Endothelial cell of umbilical vein (primary cell): ENCODE measurements at regions not wholly inside any gene's neighbourhood (a gene's known extent, or its start where the extent isn't known, plus 50 kb on each side); places are given as distances from the start of the nearest gene placed in this dataset.

Experiments
- BruUV-seq: library from RNA; stranded (reverse); fragments of 400-500 nt; replicated peaks from 2 replicates; lab custom pipeline; 2021; lab: Mats Ljungman, UMichigan
- CTCF ChIA-PET: fragments of 300-600, 350-600 bp; sonication (Branson Sonifier 250); formaldehyde crosslinking; loops from one replicate; lab custom pipeline; 2021; ENCODE audit warnings: antibody characterized with exemption, inconsistent platforms; lab: Charles Lee
- POLR2A ChIA-PET: fragments of 300-600, 350-600 bp; sonication (Branson Sonifier 250); formaldehyde crosslinking; loops from one replicate; lab custom pipeline; 2021; ENCODE audit warnings: antibody characterized with exemption, inconsistent platforms; lab: Charles Lee
- DNase-seq: peaks from one replicate; pipeline ENCODE4 v3.0.0-alpha.2; 2011; ENCODE audit warnings: low read depth, low spot score
- FAIRE-seq: peaks from 2 replicates; lab custom pipeline; 2011; peaks lifted over from hg19 to GRCh38; lab: Jason Lieb, UNC
- H2AFZ ChIP-seq: 2 replicates; pipeline ENCODE4 v1.6.0; 2012; ENCODE audit warnings: low read depth, low read length, control low read depth, inconsistent platforms
- H3K27ac ChIP-seq: 2 replicates; pipeline ENCODE4 v1.5.1; 2011; ENCODE audit warnings: low read depth, mild to moderate bottlenecking, control low read depth, low read length, moderate library complexity; ENCODE audit not compliant: insufficient read depth
- H3K27me3 ChIP-seq, 2 experiments: 2 replicates each; pipeline versions ENCODE4 v1.6.0 to v1.6.1; 2011; ENCODE audit warnings: low read length in 2 of 2, mixed read lengths in 1 of 2; ENCODE audit not compliant: control insufficient read depth in 2 of 2, insufficient read depth in 2 of 2
- H3K36me3 ChIP-seq, 2 experiments: 2 replicates in 1 of 2; 3 replicates in 1 of 2; pipeline ENCODE4 v1.5.1; 2011; ENCODE audit warnings: low read length in 2 of 2, mild to moderate bottlenecking in 1 of 2, moderate library complexity in 1 of 2; ENCODE audit not compliant: control insufficient read depth in 2 of 2, insufficient read depth in 2 of 2; ENCODE audit errors: extremely low read depth in 1 of 2
- H3K4me1 ChIP-seq: 3 replicates; pipeline ENCODE4 v1.5.1; 2011; ENCODE audit warnings: mild to moderate bottlenecking, low read length; ENCODE audit not compliant: control insufficient read depth, insufficient read depth; ENCODE audit errors: extremely low read depth
- H3K4me2 ChIP-seq: 2 replicates; pipeline ENCODE4 v1.6.1; 2011; ENCODE audit warnings: low read length, control low read depth, mixed read lengths; ENCODE audit not compliant: insufficient read depth
- H3K4me3 ChIP-seq, 3 experiments: fragments of 200-600 bp in 1 of 3; sonication (generic), shearing (Covaris generic) in 1 of 3; replicated peaks in 1 of 3; 2 replicates each; pipeline ENCODE4 v1.5.1; 2011 to 2016; ENCODE audit warnings: control low read depth in 3 of 3, low read length in 3 of 3, mild to moderate bottlenecking in 2 of 3, inconsistent platforms in 1 of 3, low read depth in 1 of 3, moderate library complexity in 1 of 3; ENCODE audit not compliant: insufficient read depth in 1 of 3
- H3K79me2 ChIP-seq: 2 replicates; pipeline ENCODE4 v1.6.0; 2012; ENCODE audit warnings: low read length, inconsistent platforms; ENCODE audit not compliant: control insufficient read depth, insufficient read depth
- H3K9ac ChIP-seq: replicated peaks from 2 replicates; pipeline ENCODE3; 2011; ENCODE audit warnings: low read length, control low read depth; ENCODE audit not compliant: insufficient read depth; ENCODE audit errors: extremely low read depth
- H3K9me1 ChIP-seq: replicated peaks from 3 replicates; pipeline ENCODE4 v1.6.0; 2011; ENCODE audit warnings: mild to moderate bottlenecking, low read length; ENCODE audit not compliant: control insufficient read depth, insufficient read depth; ENCODE audit errors: extremely low read depth
- H3K9me3 ChIP-seq: replicated peaks from 2 replicates; pipeline ENCODE4 v1.5.1; 2012; ENCODE audit warnings: low read length, inconsistent platforms; ENCODE audit not compliant: control insufficient read depth, insufficient read depth
- H4K20me1 ChIP-seq: replicated peaks from 2 replicates; pipeline ENCODE3; 2011; ENCODE audit warnings: mild to moderate bottlenecking, low read length; ENCODE audit not compliant: control insufficient read depth, insufficient read depth; ENCODE audit errors: extremely low read depth
- CTCF ChIP-seq, 2 donors: IDR thresholded peaks; 1 replicate in 1 of 2; 2 replicates in 1 of 2; pipeline ENCODE4 v1.5.1; 2011; ENCODE audit warnings: low read length in 2 of 2, mild to moderate bottlenecking in 2 of 2, moderate library complexity in 2 of 2, control low read depth in 1 of 2, inconsistent platforms in 1 of 2, low read depth in 1 of 2; ENCODE audit not compliant: insufficient read depth in 1 of 2; ENCODE audit errors: extremely low read depth in 1 of 2
- EZH2 ChIP-seq: IDR thresholded peaks from 2 replicates; pipeline ENCODE4 v1.6.1; 2012; ENCODE audit warnings: borderline replicate concordance, low read depth, mild to moderate bottlenecking, moderate library complexity, low read length, inconsistent platforms; ENCODE audit not compliant: severe bottlenecking
- FOS ChIP-seq: IDR thresholded peaks from 2 replicates; pipeline ENCODE4 v1.6.1; 2011; ENCODE audit warnings: mild to moderate bottlenecking, low read length, moderate library complexity, borderline replicate concordance; ENCODE audit not compliant: insufficient read depth
- GATA2 ChIP-seq: IDR thresholded peaks from 2 replicates; pipeline ENCODE4 v1.7.0; 2011; ENCODE audit warnings: low read depth, mild to moderate bottlenecking, moderate library complexity, mixed read lengths, low read length; ENCODE audit not compliant: insufficient read length, insufficient read depth
- JUN ChIP-seq: IDR thresholded peaks from 2 replicates; pipeline ENCODE4 v1.6.1; 2011; ENCODE audit warnings: borderline replicate concordance, low read depth; ENCODE audit not compliant: insufficient read length, insufficient read depth
- MAX ChIP-seq: IDR thresholded peaks from 2 replicates; pipeline ENCODE4 v1.6.1; 2011; ENCODE audit not compliant: insufficient read depth, insufficient read length
- MYC ChIP-seq: IDR thresholded peaks from one replicate; pipeline ENCODE4 v1.6.1; 2011; ENCODE audit warnings: mild to moderate bottlenecking, low read depth, low read length
- POLR2A ChIP-seq: IDR thresholded peaks from 2 replicates; pipeline ENCODE4 v1.6.1; 2012; ENCODE audit warnings: low read depth, mild to moderate bottlenecking, control low read depth, low read length
- POLR2AphosphoS5 ChIP-seq: IDR thresholded peaks from 2 replicates; pipeline ENCODE4 v1.6.1; 2012; ENCODE audit warnings: low read depth, mild to moderate bottlenecking, control low read depth, low read length, moderate library complexity; ENCODE audit not compliant: insufficient read depth
- dilution Hi-C: fragments of 300-500 bp; cut with MboI; formaldehyde crosslinking; loops from one replicate; pipeline ENCODE4 v1.15.0; 2019; ENCODE audit warnings: low sequenced_read_pairs; ENCODE audit not compliant: extremely low pct_ligation_motif_present
- intact Hi-C: fragments of 100-400 bp; cut with micrococcal nuclease; formaldehyde crosslinking; loops from one replicate; pipeline ENCODE4 v1.10.0; 2022

GRCh38 chr1:57550092-57550491 is 126.2 kb upstream of the DAB1 start:
- no peak overlapping the region for H3K9ac ChIP-seq
- no peaks in the 10 kb centered on the region for H3K9me1 ChIP-seq
- dilution Hi-C loops: no loop called here
- no peaks in the 10 kb centered on the region for H3K4me1 ChIP-seq
- TF ChIP-seq POLR2A (no peak), MAX (no peak), POLR2AphosphoS5 (no peak), EZH2 (no peak), FOS (no peak), GATA2 (no peak), CTCF (IDR thresholded peaks at IDR 0.05; ENCODE audit: extremely low read depth in 1 of 2, insufficient read depth in 1 of 2, low read depth in 1 of 2, low read length in 2 of 2) (no peak), MYC (no peak), JUN (no peak)
- H3K4me3 ChIP-seq: no peak overlapping the region
- peaks cover 2% of the 10 kb centered on the region for H3K9me3 ChIP-seq
- no peak for FAIRE-seq
- H3K4me2 ChIP-seq: no peak overlapping the region
- ChIA-PET CTCF (no interaction called here), POLR2A (no interaction called here)
- no peaks in the 10 kb centered on the region for H3K27me3 ChIP-seq
- no peaks in the 10 kb centered on the region for H3K79me2 ChIP-seq
- H3K36me3 ChIP-seq: no peaks in the 10 kb centered on the region
- no peaks in the 10 kb centered on the region for H4K20me1 ChIP-seq
- no TSS peak for BruUV-seq
- no peak overlapping the region for H2AFZ ChIP-seq
- intact Hi-C loops: no loop called here
- no peak overlapping the region for H3K27ac ChIP-seq
- no peak for DNase-seq
